HL-60/S4 treated with phorbol 12-myristate 13-acetate at 8.2 ng/mL for 4 days and 3 days (cell line): ENCODE measurements at regions not wholly inside any gene's neighbourhood (a gene's known extent, or its start where the extent isn't known, plus 50 kb on each side); places are given as distances from the start of the nearest gene placed in this dataset.

Experiments
- in situ Hi-C: fragments of 300-500 bp; cut with MboI; formaldehyde crosslinking; loops from 2 replicates; pipeline ENCODE4 v1.15.0; 2022; ENCODE audit warnings: low sequenced_read_pairs

GRCh38 chr4:145347684-145348083, 134.0 kb upstream of the SMAD1 start:
- in situ Hi-C loops = no loop called here

GRCh38 chr4:145346081-145346480, 135.6 kb upstream of the SMAD1 start:
- in situ Hi-C loops = no loop called here

- in situ Hi-C loops = no loop called here
These were observed 136.3 kb upstream of the SMAD1 start for GRCh38 chr4:145345401-145345800.

GRCh38 chr4:145341381-145341780, 140.3 kb upstream of the SMAD1 start:
- in situ Hi-C loops = no loop called here

- in situ Hi-C loops = no loop called here
These were observed 141.5 kb upstream of the SMAD1 start for GRCh38 chr4:145340071-145340675.

- in situ Hi-C loops = no loop called here
These were observed 142.5 kb upstream of the SMAD1 start for GRCh38 chr4:145339075-145339725.

GRCh38 chr4:145338568-145338967, 143.1 kb upstream of the SMAD1 start:
- in situ Hi-C loops = no loop called here

GRCh38 chr4:145337391-145337790, 144.3 kb upstream of the SMAD1 start:
- in situ Hi-C loops = no loop called here

GRCh38 chr4:145333786-145334185, 147.9 kb upstream of the SMAD1 start:
- in situ Hi-C loops = no loop called here

- in situ Hi-C loops = no loop called here
These were observed 146.1 kb upstream of the OTUD4 start for GRCh38 chr4:145326491-145326890.

GRCh38 chr4:145324161-145324560, 143.8 kb upstream of the OTUD4 start:
- in situ Hi-C loops = no loop called here

- in situ Hi-C loops = no loop called here
These were observed 139.9 kb upstream of the OTUD4 start for GRCh38 chr4:145320294-145320693.

GRCh38 chr4:145319751-145320150, 139.4 kb upstream of the OTUD4 start:
- in situ Hi-C loops = no loop called here

GRCh38 chr4:145316897-145317574, 136.6 kb upstream of the OTUD4 start:
- in situ Hi-C loops = no loop called here

GRCh38 chr4:145315811-145316225, 135.4 kb upstream of the OTUD4 start:
- in situ Hi-C loops = no loop called here

- in situ Hi-C loops = no loop called here
These were observed 128.2 kb upstream of the OTUD4 start for GRCh38 chr4:145308598-145308997.

- in situ Hi-C loops = no loop called here
These were observed 127.5 kb upstream of the OTUD4 start for GRCh38 chr4:145307763-145308430.

- in situ Hi-C loops = no loop called here
These were observed 126.7 kb upstream of the OTUD4 start for GRCh38 chr4:145307120-145307519.

- in situ Hi-C loops = no loop called here
These were observed 122.3 kb upstream of the OTUD4 start for GRCh38 chr4:145302725-145303124.

GRCh38 chr4:145301386-145302080, 121.1 kb upstream of the OTUD4 start:
- in situ Hi-C loops = no loop called here
